Gastrocnemius medialis (tissue), 4 donors: ENCODE measurements at regions not wholly inside any gene's neighbourhood (a gene's known extent, or its start where the extent isn't known, plus 50 kb on each side); places are given as distances from the start of the nearest gene placed in this dataset.

ENCODE experiments used
- CTCF ChIP-seq, 5 experiments: fragments of 450-650 bp in 3 of 5; fragments of 200-600 bp in 2 of 5; sonication (generic) in 2 of 5; IDR thresholded peaks in 4 of 5; conservative IDR thresholded peaks in 1 of 5; 1 replicate in 4 of 5; 2 replicates in 1 of 5; pipeline ENCODE4 v1.5.1; 2016 to 2019; ENCODE audit warnings: antibody characterized with exemption in 5 of 5, mild to moderate bottlenecking in 3 of 5, moderate library complexity in 3 of 5
- POLR2A ChIP-seq, 2 donors: fragments of 450-650 bp; IDR thresholded peaks; one replicate each; pipeline ENCODE4 v1.6.1; 2017; ENCODE audit warnings: antibody characterized with exemption in 2 of 2, mild to moderate bottlenecking in 2 of 2, moderate library complexity in 2 of 2

DNA sequence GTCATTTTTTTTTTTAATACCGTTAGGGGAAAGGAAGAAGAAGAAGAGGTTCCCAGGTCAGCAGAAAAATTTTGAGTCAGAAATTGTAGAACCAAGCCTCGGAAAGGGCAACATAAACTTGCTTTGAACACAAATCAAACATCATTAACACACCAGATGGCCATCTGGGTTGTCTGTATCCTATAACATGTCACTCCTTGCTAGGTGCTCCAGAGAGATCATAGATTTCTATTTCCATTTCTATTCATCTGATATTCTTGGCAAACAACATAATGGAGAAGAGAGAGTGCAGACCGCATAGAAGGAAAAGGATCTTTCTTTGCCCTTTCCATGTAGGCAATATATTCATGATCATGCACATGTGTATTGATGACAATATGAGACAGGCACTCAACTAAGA lies 129.5 kb upstream of the STT3B start:
- no peak for TF ChIP-seq POLR2A (IDR thresholded peaks at IDR 0.05)
- TF ChIP-seq CTCF (IDR thresholded peaks at IDR 0.05 in 4 of 5, conservative IDR thresholded peaks at IDR 0.05 in 1 of 5) = no peak
